22Rv1 (cell line): ENCODE measurements at regions not wholly inside any gene's neighbourhood (a gene's known extent, or its start where the extent isn't known, plus 50 kb on each side); places are given as distances from the start of the nearest gene placed in this dataset.

ENCODE experiments used
- H3K27ac ChIP-seq: fragments of 450-650 bp; 2 replicates; pipeline ENCODE4 v1.5.1; 2017
- ZFX ChIP-seq: fragments of 450-650 bp; IDR thresholded peaks from 2 replicates; pipeline ENCODE4 v1.6.1; 2017; ENCODE audit warnings: antibody characterized with exemption, borderline replicate concordance
- TF ChIP-seq, protein P1 (sequence below): fragments of 450-650 bp; IDR thresholded peaks from 2 replicates; pipeline ENCODE4 v1.5.1; 2017; ENCODE audit warnings: mild to moderate bottlenecking

DNA sequence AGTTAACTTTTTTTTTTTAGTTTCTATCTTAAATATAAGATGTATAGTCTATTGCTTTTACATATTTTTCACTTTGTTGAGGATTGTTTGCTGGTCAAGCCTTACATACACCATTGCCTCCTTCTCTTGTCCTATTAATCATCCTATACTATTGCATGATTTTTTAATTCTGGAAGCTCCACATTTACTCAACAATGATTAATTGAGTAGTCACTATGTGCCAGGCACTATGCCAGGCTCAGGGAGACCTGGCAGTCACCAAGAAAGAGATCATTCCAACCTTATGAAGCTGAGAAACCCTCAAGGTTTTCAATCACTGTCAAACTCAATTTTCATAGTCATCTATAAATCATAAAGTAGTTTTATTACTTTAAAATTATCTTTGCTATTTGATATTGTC, 626.2 kb downstream of the IGSF11 start:
- no peak overlapping the region for H3K27ac ChIP-seq
- no peak for TF ChIP-seq ZFX
- TF ChIP-seq, protein P1, sequence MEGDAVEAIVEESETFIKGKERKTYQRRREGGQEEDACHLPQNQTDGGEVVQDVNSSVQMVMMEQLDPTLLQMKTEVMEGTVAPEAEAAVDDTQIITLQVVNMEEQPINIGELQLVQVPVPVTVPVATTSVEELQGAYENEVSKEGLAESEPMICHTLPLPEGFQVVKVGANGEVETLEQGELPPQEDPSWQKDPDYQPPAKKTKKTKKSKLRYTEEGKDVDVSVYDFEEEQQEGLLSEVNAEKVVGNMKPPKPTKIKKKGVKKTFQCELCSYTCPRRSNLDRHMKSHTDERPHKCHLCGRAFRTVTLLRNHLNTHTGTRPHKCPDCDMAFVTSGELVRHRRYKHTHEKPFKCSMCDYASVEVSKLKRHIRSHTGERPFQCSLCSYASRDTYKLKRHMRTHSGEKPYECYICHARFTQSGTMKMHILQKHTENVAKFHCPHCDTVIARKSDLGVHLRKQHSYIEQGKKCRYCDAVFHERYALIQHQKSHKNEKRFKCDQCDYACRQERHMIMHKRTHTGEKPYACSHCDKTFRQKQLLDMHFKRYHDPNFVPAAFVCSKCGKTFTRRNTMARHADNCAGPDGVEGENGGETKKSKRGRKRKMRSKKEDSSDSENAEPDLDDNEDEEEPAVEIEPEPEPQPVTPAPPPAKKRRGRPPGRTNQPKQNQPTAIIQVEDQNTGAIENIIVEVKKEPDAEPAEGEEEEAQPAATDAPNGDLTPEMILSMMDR: no peak

DNA sequence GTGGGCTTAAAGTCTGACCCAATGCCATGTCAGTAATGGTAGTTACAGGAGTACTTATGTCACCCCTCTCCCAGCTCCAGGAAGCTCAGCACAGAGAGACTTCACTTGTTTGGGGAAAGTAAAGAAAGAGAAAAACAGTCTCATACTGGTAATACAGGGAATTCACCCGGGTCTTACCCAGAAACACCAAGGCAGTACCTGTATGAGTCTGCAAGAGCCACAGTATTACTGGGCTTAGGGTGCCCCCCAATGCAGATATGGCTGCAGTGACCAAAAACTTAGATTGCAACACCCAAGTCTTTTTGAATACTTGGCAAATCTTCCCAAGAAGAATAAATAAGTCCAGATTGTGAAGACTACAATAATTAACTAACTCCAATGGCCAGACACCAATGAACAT, 622.1 kb downstream of the IGSF11 start:
- H3K27ac ChIP-seq: no peak overlapping the region

DNA sequence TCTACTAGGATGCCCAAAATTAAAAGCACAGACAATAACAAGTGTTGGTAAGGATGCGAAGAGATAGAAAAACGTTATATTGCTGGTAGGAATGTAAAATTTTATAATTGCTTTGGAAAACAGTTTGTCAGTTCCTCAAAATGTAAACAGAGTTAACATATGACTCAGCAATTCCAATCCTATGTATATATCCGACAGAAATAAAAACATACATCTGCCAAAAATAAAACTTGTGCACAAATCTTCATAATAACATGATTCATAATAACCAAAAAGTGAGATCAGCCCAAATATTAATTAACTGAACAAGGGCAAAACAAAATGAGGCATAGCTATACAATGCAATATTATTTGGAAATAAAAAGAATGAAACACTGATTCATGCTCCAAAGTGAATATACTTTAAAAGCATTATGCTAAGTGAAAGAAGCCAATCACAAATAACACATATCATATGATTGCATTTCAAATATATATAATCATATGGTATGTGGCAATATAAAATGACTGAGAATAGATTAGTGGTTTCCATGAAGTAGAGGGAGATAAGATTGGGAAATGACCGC, 609.3 kb downstream of the IGSF11 start:
- TF ChIP-seq, protein P1: no peak
- no peak for TF ChIP-seq ZFX

More for the DNA sequence above, 622.1 kb downstream of the IGSF11 start:
- TF ChIP-seq, protein P1: no peak
- no peak for TF ChIP-seq ZFX

DNA sequence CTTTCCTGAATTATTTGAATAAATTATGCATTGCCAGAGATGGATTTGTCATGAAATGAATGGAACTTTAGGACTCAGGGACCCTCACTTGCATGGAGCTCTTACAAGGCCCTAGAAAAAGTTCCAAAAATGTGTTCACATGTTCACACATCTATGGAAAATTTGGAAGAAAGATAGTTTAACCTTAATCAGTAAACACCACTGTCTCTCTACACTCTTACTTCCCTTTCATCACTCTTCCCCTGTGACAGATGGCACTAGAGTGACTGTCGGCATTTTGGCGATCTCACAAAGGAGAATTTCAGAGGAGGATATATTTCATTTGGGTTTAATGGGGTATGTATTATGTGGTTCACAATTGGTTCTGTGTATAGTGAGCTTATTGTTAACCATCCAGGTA, 600.8 kb downstream of the IGSF11 start:
- H3K27ac ChIP-seq: no peak overlapping the region
- TF ChIP-seq, protein P1: no peak
- no peak for TF ChIP-seq ZFX

More for the DNA sequence above, 609.3 kb downstream of the IGSF11 start:
- H3K27ac ChIP-seq: no peak overlapping the region

DNA sequence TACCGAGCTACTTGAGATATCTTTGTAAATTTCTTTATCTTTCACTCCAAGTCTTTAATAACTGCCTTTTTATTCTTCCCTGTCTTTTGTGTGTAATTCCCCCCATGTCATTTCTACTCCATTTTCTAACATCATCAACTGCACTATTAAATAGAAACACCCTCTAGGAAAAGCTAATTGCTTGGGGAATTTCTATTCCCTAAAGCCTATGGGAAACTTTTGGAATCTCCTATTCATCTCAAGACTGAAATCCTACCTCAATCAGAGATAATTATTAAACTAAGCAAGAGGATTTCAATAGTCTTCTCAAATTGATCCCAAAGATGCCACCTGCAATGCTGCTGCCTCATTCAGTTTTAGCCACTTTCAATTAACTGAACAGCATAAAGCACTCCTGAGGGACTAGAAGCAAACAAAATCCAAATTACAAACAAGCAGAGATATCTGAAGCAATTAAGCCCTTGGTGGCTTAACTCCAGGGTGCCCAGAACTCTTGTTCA, 598.7 kb downstream of the IGSF11 start:
- TF ChIP-seq, protein P1: no peak
- TF ChIP-seq ZFX: no peak
- H3K27ac ChIP-seq: no peak overlapping the region

DNA sequence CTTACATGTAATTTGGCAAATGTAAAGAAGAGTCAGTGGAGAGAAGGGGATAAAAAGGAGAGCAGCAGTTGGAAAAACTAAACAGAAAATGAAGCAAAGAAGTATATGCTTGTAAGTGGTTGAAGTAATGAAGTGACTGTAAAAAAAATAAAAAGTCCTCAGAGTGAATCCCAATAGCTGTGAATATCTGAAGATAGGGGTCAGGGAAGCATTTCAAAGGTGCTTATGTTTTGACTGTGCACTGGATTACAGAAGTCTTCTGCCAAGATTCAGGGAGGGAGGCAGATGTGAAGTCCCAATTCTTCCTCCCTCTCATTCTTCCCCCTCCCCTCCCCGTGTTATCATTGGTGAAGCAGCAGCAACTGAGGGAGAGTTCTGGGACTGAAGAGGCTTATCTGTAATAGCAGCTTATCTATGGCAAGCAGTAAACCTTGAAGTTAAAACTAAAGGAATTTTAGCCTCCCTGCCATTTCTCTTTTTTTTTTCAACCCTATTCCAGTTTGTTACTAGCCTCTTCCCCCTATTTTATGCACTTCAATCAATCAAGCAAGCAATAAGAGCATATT, 597.9 kb downstream of the IGSF11 start:
- H3K27ac ChIP-seq: no peak overlapping the region
- TF ChIP-seq, protein P1: no peak
- TF ChIP-seq ZFX: no peak

DNA sequence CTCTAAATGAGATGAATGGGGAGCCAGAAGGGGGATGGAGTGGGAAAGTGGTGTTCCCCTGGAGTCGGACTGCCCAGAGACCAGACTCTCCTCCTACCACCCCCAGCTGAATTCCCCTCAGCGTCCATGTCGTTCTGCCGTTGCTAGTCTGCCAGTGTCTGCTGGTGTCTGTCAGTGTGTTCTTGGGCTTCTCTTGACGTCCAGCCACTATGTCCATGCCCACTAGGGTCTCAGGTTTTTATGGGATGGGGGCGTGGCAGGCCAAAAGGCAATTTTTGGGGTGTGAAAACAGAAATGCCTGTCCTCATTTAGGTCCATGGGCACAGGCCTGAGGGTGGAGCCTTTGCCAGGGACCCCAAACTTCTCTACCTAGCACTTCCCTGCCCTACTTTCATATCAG, 589.6 kb downstream of the IGSF11 start:
- no peak overlapping the region for H3K27ac ChIP-seq
- TF ChIP-seq ZFX: no peak
- TF ChIP-seq, protein P1: no peak
